ENCODE measurements at regions not wholly inside any gene's neighbourhood (a gene's known extent, or its start where the extent isn't known, plus 50 kb on each side); places are given as distances from the start of the nearest gene placed in this dataset.
A peak's percentile ranks its signal among the peaks of the same experiment; 100 is the strongest.

DNA sequence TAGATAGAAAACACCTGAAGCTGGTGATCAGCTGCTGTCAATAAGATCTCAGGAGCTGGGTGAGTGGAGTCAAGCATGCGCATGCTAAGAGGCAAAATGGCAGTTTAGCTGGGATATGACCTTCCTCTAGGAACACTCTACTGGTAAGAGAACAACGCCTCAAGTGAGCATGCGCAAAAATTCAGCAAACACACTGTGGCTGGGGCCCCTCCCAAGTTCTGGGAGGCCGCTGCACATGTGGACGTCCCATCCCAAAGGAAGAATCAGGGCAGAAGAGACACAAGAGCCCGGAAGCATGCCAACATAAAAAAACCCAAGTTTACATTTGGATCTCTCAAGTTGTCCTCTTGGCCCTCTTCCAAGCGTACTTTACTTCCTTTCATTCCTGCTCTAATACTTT lies 126.3 kb upstream of the F3 start:
- Histone ChIP-seq H4K5ac (ENCODE audit: low read depth, low read length) (no peak overlapping the region; the same call in 1 of the 2 replicates), H3K27me3 (ENCODE audit: control insufficient read depth, insufficient read depth, low read length) (no peaks in the 10 kb centered on the region), H4K8ac (ENCODE audit: low read depth in 2 of 2, low read length in 2 of 2) (peak overlapping the region; percentile 39 to 75; a peak in 3 of 4 replicates), H3K9ac (ENCODE audit: low read depth, low read length) (no peak overlapping the region), H3K4ac (ENCODE audit: low read depth, low read length) (peak overlapping the region; percentile 85), H3K4me3 (ENCODE audit: insufficient read depth, low read depth, low read length) (no peak overlapping the region), H2BK120ac (ENCODE audit: low read depth, low read length) (peak overlapping the region; percentile 84), H3K36me3 (ENCODE audit: control insufficient read depth, insufficient read depth, low read length) (no peaks in the 10 kb centered on the region), H2AK9ac (replicated peaks; ENCODE audit: low read depth, low read length, poor library complexity) (no peak overlapping the region), H3K4me2 (ENCODE audit: low read depth, low read length) (no peak overlapping the region), H2BK15ac (ENCODE audit: low read depth, low read length) (peak overlapping the region; percentile 83; the same call in 1 of the 3 replicates), H2AK5ac (ENCODE audit: low read depth, low read length) (peak overlapping the region; percentile 87), H2BK5ac (ENCODE audit: low read depth, low read length, poor library complexity, severe bottlenecking) (no peak overlapping the region), H3K9me1 (ENCODE audit: insufficient read depth, low read length) (no peaks in the 10 kb centered on the region), H4K20me1 (ENCODE audit: insufficient read depth, low read length) (no peaks in the 10 kb centered on the region), H3K79me1 (ENCODE audit: low read depth in 1 of 2, low read length in 2 of 2) (peaks cover 0 to 15% of the 10 kb centered on the region in 2 experiments; a peak in 1 of 4 replicates), H3K23ac (ENCODE audit: low read depth, low read length) (no peak overlapping the region), H2AFZ (replicated peaks; ENCODE audit: low read length, poor library complexity) (no peak overlapping the region), H3K27ac (ENCODE audit: insufficient read depth, low read length) (no peak overlapping the region), H3K9me3 (ENCODE audit: control insufficient read depth, insufficient read depth, low read length) (no peaks in the 10 kb centered on the region), H2BK20ac (ENCODE audit: low read depth, low read length) (peak overlapping the region; percentile 60; the same call in 1 of the 2 replicates), H3K56ac (ENCODE audit: extremely low read depth, insufficient read depth, low read length) (no peak overlapping the region), H3K14ac (replicated peaks; ENCODE audit: low read depth, low read length) (peak overlapping the region; percentile 62; the same call in 1 of the 2 replicates), H4K91ac (ENCODE audit: insufficient read depth, low read depth, low read length) (peak overlapping the region; percentile 36), H3K18ac (ENCODE audit: low read depth, low read length) (peak overlapping the region; percentile 42; the same call in 1 of the 2 replicates), H3K4me1 (ENCODE audit: control insufficient read depth, insufficient read depth, low read length) (peaks cover 16% of the 10 kb centered on the region; the same call in 1 of the 2 replicates)
- TF ChIP-seq CHD1 (IDR thresholded peaks at IDR 0.05; ENCODE audit: low read depth, low read length): no peak
- no peak for TF ChIP-seq FOS (IDR thresholded peaks at IDR 0.05; ENCODE audit: low read depth, low read length)
- no peak for TF ChIP-seq CEBPB (IDR thresholded peaks at IDR 0.05; ENCODE audit: low read depth, low read length)
- no peak for TF ChIP-seq RCOR1 (IDR thresholded peaks at IDR 0.05; ENCODE audit: insufficient replicate concordance, low read length)
- no peak for TF ChIP-seq NFE2L2 (IDR thresholded peaks at IDR 0.05; ENCODE audit: low read depth, low read length)
- TF ChIP-seq MXI1 (IDR thresholded peaks at IDR 0.05; ENCODE audit: borderline replicate concordance, low read depth, low read length): no peak
- dilution Hi-C loops (cut with HindIII; ENCODE audit: low sequenced_read_pairs, unreplicated experiment) (no loop called here), intact Hi-C loops (cut with micrococcal nuclease) (no loop called here), in situ Hi-C loops (cut with MboI; ENCODE audit: low sequenced_read_pairs) (no loop called here)
- no peak for ATAC-seq (ENCODE audit: low read depth)
- WGBS, 2 experiments (ENCODE audit: extremely low coverage in 2 of 2, insufficient read length in 1 of 2): 100% methylated on average over 2 of the region's 7 CpGs; no CpG with 5 or more reads in 1 of the 2 experiments
- ChIA-PET CTCF (interaction anchor here (0.9 kb wide), 1 partner anchor 31 kb away, joined by 4 read pairs; no protein-coding TSS in a partner anchor), POLR2A (ENCODE audit: unreplicated experiment) (interaction anchor here (1.1 to 1.8 kb wide), 2 partner anchors 126 to 128 kb away, joined by 4 to 8 read pairs; partner anchors contain the start of gene F3)
- no peak for DNase-seq
- no TSS peak for BruUV-seq (replicated peaks)
